Amniotic stem cell (primary cell): ENCODE measurements at regions not wholly inside any gene's neighbourhood (a gene's known extent, or its start where the extent isn't known, plus 50 kb on each side); places are given as distances from the start of the nearest gene placed in this dataset.
"Not testable (repeated sequence)": the region's sequence is repeated elsewhere in the genome, so short reads cannot be mapped to it uniquely, and the experiment has no call there.

ENCODE experiments used
- DNase-seq: peaks from one replicate; lab custom pipeline; 2025; lab: John Stamatoyannopoulos, UW

DNA sequence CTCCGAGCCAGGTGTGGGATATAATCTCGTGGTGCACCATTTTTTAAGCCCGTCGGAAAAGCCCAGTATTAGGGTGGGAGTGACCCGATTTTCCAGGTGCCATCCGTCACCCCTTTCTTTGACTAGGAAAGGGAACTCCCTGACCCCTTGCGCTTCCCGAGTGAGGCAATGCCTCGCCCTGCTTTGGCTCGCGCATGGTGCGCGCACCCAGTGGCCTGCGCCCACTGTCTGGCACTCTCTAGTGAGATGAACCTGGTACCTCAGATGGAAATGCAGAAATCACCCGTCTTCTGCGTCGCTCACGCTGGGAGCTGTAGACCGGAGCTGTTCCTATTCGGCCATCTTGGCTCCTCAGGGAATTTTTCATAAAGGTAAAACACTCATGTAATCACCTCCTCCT lies 63.9 kb downstream of the RWDD3 start:
- not testable (repeated sequence) for DNase-seq

DNA sequence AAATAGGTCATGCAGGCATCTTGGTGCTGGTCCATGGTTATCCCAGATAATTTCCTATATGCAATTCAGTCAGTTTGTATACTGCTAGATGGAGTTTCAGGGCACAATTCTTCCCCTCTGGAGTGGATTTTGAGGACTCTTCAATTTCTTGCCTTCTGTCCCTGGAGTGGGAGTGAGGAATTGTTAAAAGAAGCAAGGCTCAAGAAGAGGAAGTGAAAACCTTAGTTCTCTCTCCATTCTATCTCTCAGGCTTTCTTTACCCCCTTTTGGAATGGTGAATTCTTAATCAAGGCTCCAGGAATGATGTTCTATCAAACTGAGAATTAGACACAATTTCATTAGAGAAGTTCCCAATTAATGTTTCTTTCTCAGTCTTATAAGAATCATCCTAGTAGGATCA lies 67.1 kb downstream of the RWDD3 start:
- no peak for DNase-seq

DNA sequence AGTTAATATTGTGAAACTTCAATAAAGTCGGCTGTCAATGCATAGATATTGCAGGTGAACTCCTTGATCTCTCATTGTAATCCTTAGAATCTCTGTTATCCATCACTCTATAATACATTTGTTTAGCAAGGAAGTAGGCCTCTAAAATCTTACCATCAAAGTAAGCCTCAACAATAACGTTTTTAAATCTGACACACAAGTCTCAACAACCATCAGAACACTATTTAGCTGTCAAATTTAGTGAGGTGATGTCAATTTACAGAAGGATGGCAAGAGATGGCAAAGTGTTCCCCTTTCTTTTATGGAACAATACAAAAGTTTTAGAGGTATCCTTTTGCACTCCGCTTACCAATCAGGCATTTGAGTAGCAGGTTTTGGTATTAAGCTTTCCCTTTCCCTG lies 67.6 kb downstream of the RWDD3 start:
- no peak for DNase-seq

DNA sequence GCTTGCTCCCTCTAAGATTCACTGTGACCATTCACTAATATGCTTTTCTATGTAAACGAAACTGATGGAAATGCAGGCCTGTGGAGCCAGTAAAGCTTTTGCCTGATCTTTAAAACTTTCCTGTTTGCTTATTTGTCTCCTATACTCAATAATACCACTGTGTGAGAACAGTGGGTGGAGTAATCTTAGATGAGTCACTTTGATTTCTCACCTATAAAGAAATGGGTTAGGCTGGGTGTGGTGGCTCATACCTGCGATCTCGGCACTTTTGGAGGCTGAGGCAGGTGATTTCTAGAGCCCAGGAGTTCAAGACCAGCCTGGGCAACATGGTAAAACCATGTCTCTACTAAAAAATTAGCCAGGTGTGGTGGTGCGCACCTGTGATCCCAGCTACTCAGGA lies 70.8 kb downstream of the RWDD3 start:
- DNase-seq: no peak

DNA sequence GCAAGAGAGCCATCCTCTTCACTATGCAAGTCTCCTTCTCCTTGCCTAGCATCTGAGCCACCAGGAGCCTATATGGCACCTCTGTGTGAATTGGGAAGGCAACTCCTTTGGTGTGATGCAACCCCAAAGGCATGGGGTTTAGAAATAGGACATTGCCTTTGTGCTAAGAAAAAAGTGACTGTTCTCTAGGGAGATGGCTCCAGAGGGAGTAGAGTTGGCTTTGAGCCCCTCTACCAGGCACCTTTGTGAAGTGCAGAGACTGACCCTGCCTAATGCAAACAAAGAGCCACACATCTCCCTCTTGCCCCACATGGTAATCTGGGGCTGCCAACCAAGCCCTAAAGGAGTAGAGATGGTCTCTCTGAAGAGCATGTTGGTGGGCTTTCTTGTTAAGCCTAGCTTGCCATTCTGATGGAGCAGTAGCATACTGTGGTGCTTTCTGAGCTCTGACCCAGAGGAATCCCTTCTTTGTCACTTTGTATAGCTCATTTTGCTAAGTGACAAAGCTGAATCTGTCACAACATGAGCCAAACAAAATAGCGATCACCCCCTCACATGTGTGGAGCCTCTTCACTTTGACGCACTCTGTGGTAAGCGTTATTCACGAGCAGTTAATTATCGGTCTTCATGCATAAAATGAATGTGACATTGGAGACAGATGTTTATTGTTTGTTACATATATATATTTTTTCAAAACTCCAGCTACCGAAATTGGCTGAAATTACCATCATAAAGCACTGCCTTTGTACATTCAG lies 74.4 kb downstream of the RWDD3 start:
- DNase-seq: no peak

DNA sequence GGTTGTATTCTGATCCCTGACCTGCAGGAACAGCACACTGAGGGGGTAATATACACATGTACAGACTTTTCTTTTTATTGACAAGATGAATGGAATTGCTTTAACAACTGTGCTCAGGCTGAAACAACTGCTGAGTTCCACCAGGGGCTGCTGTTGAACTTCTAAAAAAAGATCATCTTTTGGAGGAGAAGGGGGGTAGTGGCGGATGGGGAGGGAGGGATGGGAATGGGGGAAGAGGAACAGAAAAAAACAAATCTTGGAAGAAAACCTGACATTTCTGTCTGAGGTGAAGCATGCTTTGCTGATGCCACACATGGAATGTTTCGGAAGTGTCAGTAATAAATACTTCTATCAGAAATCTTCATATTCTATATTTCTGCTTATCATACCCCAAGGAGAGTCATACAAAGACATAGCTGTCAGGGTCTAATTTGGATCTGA lies 75.0 kb downstream of the RWDD3 start:
- no peak for DNase-seq

DNA sequence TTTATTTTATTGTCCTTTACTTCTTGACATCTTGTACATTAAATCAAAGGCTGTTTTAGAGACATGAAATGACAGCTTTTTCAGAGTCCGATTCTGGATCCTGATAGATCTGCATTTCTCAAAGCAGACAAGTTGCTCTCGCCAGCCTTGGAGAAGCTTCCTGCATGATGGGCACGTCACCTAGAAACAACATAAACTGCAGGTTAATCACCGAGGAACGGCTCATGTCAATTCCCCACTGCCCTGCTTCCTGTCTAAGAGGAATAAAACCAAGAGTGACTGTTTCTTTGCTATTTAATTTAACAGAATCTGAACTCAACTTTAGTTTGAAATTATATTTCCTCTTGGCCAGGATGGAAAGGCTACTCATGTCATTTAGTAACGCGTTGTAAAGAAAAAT lies 77.0 kb downstream of the RWDD3 start:
- no peak for DNase-seq

DNA sequence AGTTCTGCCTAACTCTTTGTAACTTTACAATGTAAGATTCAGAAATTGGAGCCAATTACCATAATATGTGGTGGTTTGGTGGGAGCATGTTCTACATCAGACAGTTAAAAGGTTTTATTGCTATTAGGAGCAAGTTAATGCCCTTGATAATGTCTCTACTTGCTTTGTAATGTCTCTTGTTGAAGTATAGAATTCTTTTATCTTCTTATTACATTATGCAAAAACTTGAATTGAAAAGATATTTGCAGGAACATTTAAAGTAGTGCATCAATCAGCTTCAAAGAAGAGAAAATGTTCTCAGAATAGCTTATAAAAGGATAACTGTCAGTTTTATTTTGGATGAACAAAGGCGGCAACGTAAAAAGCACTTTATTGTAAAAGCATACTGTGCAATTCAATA lies 77.8 kb downstream of the RWDD3 start:
- DNase-seq: no peak

DNA sequence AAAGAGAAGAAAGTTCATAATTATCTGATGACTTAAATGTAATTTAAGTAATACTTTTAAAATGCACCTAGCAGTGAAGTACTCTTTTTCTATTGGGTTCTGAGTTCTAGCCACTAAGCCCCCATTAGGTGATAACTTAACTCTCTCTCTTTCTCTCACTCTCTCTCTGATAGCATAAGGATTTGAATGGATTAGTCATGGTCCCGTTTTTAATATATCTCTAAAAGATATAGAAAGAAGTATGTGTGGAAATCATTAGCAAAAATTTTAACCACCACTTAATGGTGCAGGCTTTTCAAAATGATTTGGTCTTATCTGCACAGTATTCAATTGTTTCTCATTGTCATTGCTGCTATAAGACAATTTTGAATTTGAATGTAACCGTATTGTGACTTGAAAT lies 78.2 kb downstream of the RWDD3 start:
- DNase-seq: no peak

DNA sequence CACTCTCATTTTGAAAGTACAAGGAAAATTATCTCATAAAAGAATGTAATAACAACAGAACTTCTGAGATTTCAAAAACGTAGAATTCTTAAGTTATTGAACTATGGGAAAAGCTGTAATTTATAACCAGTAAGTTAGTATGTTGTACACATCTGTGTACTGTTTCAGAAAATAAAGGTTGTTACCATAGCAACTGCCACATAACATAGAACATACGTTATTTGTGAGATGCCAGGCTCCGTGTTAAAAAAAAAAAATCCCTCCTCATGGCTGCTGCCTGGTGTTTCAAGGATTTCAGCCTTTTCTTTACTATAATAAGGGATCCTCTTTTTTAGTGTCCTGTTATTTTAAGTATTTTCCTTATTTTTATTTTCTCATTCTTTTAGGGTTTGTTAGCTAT lies 79.5 kb downstream of the RWDD3 start:
- no peak for DNase-seq

DNA sequence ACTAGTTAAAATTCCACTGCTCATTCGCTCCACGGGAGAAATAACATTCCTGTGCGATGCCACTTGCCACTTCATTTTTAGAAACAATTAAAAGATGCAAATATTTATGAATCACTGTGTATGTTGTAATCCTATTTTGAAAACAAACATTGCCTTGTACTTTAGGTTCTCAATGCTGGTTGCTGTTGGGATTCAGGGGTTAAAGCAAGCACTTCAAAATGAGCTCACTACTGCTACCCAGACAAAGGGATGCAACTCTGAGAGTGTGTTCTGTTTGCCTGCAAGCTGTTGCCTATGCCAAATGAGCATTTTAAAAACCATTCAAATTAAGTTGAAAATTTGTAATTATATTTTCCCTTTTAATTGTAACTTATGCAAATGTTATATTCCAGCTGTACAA lies 87.5 kb downstream of the RWDD3 start:
- no peak for DNase-seq

DNA sequence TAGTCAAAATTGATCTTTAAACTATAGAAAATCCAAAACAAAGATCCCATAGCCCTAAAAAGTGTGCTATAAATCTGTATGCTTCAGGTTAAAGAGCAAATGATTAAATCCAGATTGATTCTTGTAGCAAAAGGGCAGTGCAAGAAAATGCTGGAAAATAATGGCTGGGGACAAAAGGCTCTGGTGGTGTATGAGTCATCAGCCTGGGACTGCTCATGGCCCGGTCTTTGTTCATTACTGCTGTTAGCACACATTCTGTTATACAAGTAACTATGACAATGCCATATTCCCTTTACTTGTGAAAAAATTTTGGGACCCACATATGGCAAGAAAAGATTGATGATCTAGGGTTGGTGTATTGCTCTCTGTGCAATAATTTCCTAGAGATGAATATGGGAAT lies 89.1 kb downstream of the RWDD3 start:
- no peak for DNase-seq

DNA sequence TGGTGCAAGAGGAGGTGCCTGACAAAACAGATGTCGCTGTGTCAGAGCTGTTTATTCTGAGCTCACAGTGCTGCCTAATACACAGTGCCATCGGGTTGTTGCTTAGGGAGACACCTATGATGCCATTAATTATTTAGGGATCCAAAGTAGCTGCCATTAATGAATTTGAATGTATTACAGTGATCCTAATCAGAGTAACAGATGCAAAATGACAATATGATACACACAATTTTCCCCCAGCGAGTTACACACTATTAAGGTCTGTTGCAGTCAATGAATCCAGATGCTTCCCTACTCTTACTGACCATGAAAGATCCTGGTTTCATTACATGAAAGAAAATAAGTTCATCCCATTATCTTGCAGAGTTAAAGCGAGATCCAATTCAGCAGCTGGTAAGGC lies 91.3 kb downstream of the RWDD3 start:
- DNase-seq: no peak

DNA sequence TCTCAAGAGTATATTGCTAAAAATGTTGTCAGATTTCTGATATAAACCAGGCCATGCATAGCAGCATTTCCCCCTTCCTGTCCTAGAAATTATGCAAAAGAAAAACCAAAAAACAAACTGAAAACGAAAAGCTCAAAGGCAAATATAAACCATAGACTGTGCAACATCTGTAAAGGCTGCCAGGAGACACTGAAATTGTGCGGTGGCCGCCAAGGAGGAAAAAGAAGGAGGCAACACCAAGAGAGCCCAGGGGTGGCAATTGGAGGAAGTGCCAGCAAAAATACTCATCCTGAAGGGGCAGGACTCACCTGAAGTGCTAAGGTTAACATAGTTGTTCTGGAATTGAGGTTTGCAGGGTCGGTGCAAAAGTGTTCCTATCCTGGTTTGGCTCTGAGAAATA lies 92.0 kb downstream of the RWDD3 start:
- DNase-seq: no peak

DNA sequence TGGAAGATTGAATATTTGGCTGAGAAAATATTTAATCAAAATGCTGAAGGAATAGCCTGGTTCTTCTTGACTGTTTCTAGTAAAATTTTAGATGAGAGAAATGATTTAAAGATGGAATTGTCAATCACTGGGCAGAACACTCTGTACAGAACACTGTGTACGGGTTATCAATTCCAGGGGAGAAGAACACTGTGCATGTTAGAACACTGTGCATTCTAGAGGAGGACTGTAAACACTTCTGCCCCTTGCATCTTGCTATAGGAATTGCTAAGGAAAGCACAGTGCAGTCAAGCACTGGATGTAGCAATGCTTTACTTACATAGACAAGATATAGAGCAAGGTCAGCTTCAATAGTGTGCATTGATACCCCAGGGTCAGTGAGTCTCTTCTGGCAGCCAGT lies 98.7 kb downstream of the RWDD3 start:
- no peak for DNase-seq

DNA sequence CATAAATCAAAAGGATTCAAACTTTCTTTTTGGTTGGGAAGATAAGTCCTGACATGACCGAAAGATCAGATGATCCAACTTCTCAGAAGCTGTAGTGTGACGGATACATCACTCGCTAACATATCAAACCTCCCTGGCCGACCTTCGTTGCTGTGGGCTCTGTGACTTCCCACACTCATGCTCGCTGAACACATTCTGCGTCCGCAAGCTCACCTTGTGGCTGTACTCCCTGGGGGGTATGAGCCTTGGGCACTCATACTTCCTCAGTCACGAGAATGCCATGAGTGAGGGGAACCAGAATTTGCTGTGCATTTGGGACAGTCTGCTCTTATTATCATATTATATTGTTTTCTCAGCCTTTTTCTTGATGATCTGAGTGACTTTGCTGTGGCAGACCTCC lies 105.4 kb downstream of the RWDD3 start:
- no peak for DNase-seq

DNA sequence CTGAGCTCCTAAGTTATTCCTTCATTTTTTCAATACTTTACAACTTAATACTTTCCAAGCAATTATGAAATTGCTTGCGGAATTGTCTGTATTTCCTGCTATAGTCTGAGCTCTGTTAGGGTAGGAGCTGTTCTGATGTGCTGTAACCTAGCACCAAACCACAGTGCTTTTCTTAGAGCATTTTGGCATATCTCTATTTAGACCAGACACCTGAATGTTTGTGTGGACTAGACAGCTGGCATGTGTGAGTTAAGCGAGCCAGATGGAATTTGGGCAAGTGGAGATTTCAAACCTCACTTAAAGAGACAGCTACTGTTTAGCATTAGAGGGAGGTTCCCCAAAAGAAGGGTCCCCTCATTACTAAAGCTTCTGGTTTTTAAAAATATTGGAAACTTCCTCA lies 106.1 kb downstream of the RWDD3 start:
- DNase-seq: no peak

DNA sequence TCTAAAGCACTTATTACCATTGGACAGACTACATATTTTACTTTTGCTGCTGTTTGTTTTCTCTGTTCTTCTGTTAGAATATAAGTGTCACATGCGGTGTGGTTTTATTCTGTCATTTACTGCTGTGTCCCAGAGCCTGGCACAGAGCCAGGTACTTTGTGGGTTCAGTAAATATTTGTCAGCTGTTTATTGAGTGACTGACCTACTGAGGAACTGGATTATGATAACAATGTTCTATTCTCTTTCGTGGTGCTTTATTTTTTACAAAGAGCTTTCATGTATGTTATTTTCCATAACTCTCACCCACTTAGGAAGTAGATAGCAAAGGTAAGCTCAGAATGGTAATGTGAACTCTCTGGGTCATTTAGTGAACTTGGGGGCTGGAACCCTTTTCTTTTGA lies 118.8 kb downstream of the RWDD3 start:
- DNase-seq: no peak

DNA sequence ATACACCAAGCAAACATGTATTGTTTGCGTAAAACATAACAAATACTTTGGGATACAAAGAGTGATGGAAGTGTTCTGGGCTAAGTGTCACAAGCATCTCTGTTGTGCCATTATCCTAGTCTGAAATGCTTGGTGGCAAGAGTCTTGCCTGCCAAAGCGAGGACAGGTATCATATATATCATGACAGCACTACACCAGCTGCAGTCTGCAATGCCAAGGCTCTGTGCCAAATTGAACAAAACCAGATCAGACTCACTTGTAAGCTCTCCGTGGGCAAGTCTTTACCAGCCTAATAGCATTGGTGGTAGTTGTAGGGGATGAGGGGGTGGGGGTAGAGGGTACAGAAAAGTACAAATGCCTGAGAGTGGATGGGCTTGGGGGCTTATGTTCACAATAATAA lies 119.2 kb downstream of the RWDD3 start:
- DNase-seq: no peak

DNA sequence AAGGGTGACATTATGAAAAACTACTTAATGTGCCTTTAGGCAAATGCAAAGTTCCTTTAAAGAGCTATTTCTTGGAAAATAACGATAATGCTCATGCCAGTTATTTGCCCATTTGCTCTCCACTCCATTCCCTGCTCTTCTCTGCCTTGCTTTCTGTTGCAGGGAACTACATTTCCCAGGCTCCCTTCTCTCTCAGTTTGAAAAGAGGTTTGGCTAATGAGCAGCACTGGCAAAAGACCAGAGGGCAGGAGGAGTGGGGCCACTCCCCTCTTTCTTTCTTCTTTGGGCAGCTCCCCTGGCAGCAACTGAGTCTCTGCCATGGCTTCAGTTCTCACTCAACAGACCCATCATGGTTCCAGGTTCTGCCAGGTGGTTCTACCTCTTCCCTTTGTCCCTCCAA lies 130.5 kb downstream of the RWDD3 start:
- DNase-seq: no peak

DNA sequence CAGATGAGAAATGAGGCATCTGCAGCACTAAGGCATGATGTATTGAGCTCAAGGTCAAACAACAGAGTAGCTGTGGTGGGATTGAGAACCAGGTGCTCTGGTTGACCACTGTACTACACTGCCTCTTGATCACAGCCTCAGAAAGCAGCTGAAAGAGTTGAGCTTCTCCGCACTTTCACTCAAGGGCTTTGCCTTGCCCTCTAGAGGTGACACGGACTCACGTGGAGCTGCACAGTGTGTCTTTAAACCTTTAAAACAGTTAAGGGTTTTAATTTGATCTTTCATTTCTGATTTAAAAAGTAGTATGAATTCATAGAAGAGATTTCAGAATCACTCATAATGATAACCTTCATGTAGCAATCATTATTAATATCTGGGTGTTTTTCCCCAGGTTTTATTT lies 132.5 kb downstream of the RWDD3 start:
- DNase-seq: no peak

DNA sequence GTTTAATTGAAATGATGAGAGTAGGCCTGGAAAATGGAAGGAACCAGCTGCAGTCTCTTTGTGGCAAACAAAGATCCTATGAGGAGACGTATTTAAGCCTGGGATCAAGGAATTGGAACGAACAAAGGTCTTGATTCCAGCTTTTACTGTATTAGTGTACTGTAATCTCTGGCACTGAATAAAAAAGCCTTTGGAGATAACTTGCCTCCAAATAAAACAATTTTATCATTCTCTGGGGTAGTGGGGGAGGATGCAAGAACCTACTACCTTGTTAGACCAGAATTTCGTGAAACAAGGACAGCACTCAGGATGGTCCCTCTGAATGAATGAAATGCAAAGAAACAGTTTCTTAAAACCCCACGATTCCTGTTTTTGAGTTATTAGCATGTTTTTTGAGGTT lies 134.2 kb downstream of the RWDD3 start:
- DNase-seq: no peak

DNA sequence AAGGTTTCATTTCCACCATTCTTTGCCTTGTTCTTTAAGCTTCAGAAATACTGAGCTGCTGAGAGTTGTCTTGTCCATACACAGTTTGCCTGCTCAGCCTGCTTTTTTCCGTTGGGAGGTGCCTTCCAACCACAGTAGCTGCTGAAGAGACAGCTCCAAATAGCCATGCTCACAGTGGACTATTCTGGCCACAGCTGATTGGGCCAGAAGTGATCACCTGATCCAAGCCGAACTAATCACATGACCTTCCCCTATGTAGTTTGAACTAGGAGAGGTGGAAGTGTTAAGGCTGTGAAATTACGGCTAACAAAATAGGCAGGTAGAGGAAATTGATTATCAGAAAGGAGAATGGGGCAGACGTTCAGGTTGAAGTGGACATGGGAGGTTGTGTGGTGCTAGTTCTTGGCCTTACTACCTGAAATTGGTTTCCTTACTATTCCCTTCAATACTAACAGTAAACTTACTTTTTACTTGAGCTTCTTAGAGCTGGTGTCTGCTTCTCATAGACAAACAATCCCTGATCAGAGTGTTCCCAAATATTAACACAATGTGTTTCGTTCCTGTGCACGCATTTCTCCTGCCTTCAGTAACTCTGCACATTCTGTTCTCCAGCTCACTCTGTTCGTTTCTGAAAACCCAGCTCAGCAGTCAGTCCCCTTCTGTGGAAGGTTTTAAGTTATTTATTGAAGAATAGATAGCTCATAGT lies 136.1 kb downstream of the RWDD3 start:
- DNase-seq: no peak
